K562 (cell line): ENCODE measurements at regions not wholly inside any gene's neighbourhood (a gene's known extent, or its start where the extent isn't known, plus 50 kb on each side); places are given as distances from the start of the nearest gene placed in this dataset.

Experiments used
- ATF2 ChIP-seq: sonication (generic); formaldehyde crosslinking; IDR thresholded peaks from 2 replicates; pipeline ENCODE4 v1.8.1; 2022; ENCODE audit warnings: missing genetic modification reagents
- CTCF ChIP-seq, 3 experiments: IDR thresholded peaks in 2 of 3; conservative IDR thresholded peaks in 1 of 3; 2 replicates each; pipeline ENCODE4 v1.5.1; 2011 to 2012; ENCODE audit warnings: low read length in 3 of 3, mild to moderate bottlenecking in 3 of 3, control low read depth in 2 of 3, improper control_type of control experiment in 1 of 3, inconsistent platforms in 1 of 3, low read depth in 1 of 3, mixed read lengths in 1 of 3, moderate library complexity in 1 of 3; ENCODE audit not compliant: insufficient read depth in 2 of 3
- FOXM1 ChIP-seq, 2 experiments: fragments of 450-650 bp in 1 of 2; sonication (generic) in 1 of 2; formaldehyde crosslinking in 1 of 2; IDR thresholded peaks; 2 replicates each; pipeline versions ENCODE4 v1.6.1 to v1.9.0; 2017 to 2022; ENCODE audit warnings: low read depth in 2 of 2, mild to moderate bottlenecking in 2 of 2, missing genetic modification reagents in 1 of 2, moderate library complexity in 1 of 2
- POLR2A ChIP-seq: fragments of 450-650 bp; conservative IDR thresholded peaks from 2 replicates; pipeline ENCODE4 v1.6.1; 2016
- RNF2 ChIP-seq: sonication (generic); IDR thresholded peaks from 2 replicates; pipeline ENCODE4 v1.6.1; 2016
- ZBTB12 ChIP-seq: fragments of 250-450 bp; sonication (Bioruptor Pico); IDR thresholded peaks from 2 replicates; pipeline ENCODE4 v1.4.0; 2020
- ZBTB40 ChIP-seq, 2 experiments: fragments of 450-650 bp in 1 of 2; sonication (generic) in 1 of 2; formaldehyde crosslinking in 1 of 2; IDR thresholded peaks; 2 replicates each; pipeline versions ENCODE4 v1.7.1 to v1.9.0; 2016 to 2022; ENCODE audit warnings: inconsistent platforms in 1 of 2, mild to moderate bottlenecking in 1 of 2, missing genetic modification reagents in 1 of 2
- ZHX1 ChIP-seq: fragments of 150-350 bp; conservative IDR thresholded peaks from 2 replicates; pipeline ENCODE4 v1.6.1; 2014; ENCODE audit warnings: low read length
- ZNF12 ChIP-seq: sonication (generic); formaldehyde crosslinking; IDR thresholded peaks from 2 replicates; pipeline ENCODE4 v1.4.0; 2020; ENCODE audit warnings: mild to moderate bottlenecking, missing genetic modification reagents
- ZNF174 ChIP-seq: fragments of 250-450 bp; sonication (Bioruptor Pico); IDR thresholded peaks from 2 replicates; pipeline ENCODE4 v1.4.0; 2020; ENCODE audit warnings: mild to moderate bottlenecking

GRCh38 chr3:154850921-154851320 is 229.2 kb upstream of the MME start:
- TF ChIP-seq ATF2 (CRISPR knock-in tag) (no peak), CTCF (IDR thresholded peaks at IDR 0.05 in 2 of 3, conservative IDR thresholded peaks at IDR 0.05 in 1 of 3; ENCODE audit: insufficient read depth in 2 of 3, low read depth in 1 of 3, low read length in 3 of 3) (no peak), POLR2A (no peak), ZBTB12 (CRISPR knock-in tag) (no peak), ZBTB40 (IDR thresholded peaks at IDR 0.05) (no peak), ZBTB40 (CRISPR knock-in tag; IDR thresholded peaks at IDR 0.05) (no peak), ZNF174 (no peak), FOXM1 (IDR thresholded peaks at IDR 0.05; ENCODE audit: low read depth) (no peak), FOXM1 (CRISPR knock-in tag; IDR thresholded peaks at IDR 0.05; ENCODE audit: low read depth) (no peak), ZNF12 (CRISPR knock-in tag) (no peak), ZHX1 (no peak), RNF2 (no peak)
